Adrenal gland (tissue), 5 donors: ENCODE measurements at regions not wholly inside any gene's neighbourhood (a gene's known extent, or its start where the extent isn't known, plus 50 kb on each side); places are given as distances from the start of the nearest gene placed in this dataset.

Experiments
- CTCF ChIP-seq, 6 experiments: fragments of 450-650 bp in 4 of 6; fragments of 200-600 bp in 2 of 6; sonication (generic) in 1 of 6; IDR thresholded peaks; 1 replicate in 5 of 6; 2 replicates in 1 of 6; pipeline versions ENCODE4 v1.5.1 to v1.8.0; 2016 to 2021; ENCODE audit warnings: antibody characterized with exemption in 6 of 6, mild to moderate bottlenecking in 2 of 6, moderate library complexity in 1 of 6
- POLR2A ChIP-seq, 2 donors: fragments of 450-650 bp; IDR thresholded peaks; one replicate each; pipeline ENCODE4 v1.6.1; 2017; ENCODE audit warnings: antibody characterized with exemption in 2 of 2, mild to moderate bottlenecking in 2 of 2, moderate library complexity in 1 of 2
- donor health status: DM: no; HTN: no; CAD: no.

- TF ChIP-seq CTCF (IDR thresholded peaks at IDR 0.05) (no peak), POLR2A (IDR thresholded peaks at IDR 0.05) (no peak)
These were observed 192.5 kb downstream of the SMAD2 start for GRCh38 chr18:47737956-47738355.
